HepG2 (cell line): ENCODE measurements at regions not wholly inside any gene's neighbourhood (a gene's known extent, or its start where the extent isn't known, plus 50 kb on each side); places are given as distances from the start of the nearest gene placed in this dataset.
A peak's percentile ranks its signal among the peaks of the same experiment; 100 is the strongest.

Experiments
- BCL6 ChIP-seq: IDR thresholded peaks from 2 replicates; pipeline ENCODE4 v1.6.1; 2016; ENCODE audit warnings: missing genetic modification reagents, missing compliant biosample characterization
- ERF ChIP-seq: IDR thresholded peaks from 2 replicates; pipeline ENCODE4 v1.6.1; 2018; ENCODE audit warnings: missing biosample characterization, missing genetic modification reagents
- HDAC6 ChIP-seq: fragments of 200-600 bp; sonication (generic); IDR thresholded peaks from 2 replicates; pipeline ENCODE4 v1.7.0; 2017; ENCODE audit warnings: mild to moderate bottlenecking, antibody characterized with exemption, low read length, low read depth
- MBNL3 ChIP-seq: fragments of 250-450 bp; sonication (Bioruptor Pico); conservative IDR thresholded peaks from 2 replicates; pipeline ENCODE4 v1.8.0; 2022; ENCODE audit warnings: mild to moderate bottlenecking, inconsistent platforms
- NFRKB ChIP-seq: fragments of 450-650 bp; IDR thresholded peaks from 2 replicates; pipeline ENCODE4 v1.6.1; 2017
- RARG ChIP-seq: sonication (generic); formaldehyde crosslinking; IDR thresholded peaks from 2 replicates; pipeline ENCODE4 v1.4.0; 2020; ENCODE audit warnings: low read depth, mild to moderate bottlenecking, missing genetic modification reagents
- RBM39 ChIP-seq: fragments of 200-400 bp; formaldehyde crosslinking; IDR thresholded peaks from one replicate; pipeline ENCODE4 v1.6.1; 2018; ENCODE audit warnings: antibody characterized with exemption, mild to moderate bottlenecking, low read depth, low read length; ENCODE audit not compliant: poor library complexity, severe bottlenecking
- SCMH1 ChIP-seq: sonication (generic); formaldehyde crosslinking; IDR thresholded peaks from 2 replicates; pipeline ENCODE4 v1.9.0; 2021; ENCODE audit warnings: missing genetic modification reagents, mild to moderate bottlenecking, borderline replicate concordance
- SKI ChIP-seq: fragments of 450-650 bp; IDR thresholded peaks from one replicate; pipeline ENCODE4 v1.6.1; 2018; ENCODE audit warnings: mild to moderate bottlenecking; ENCODE audit not compliant: partially characterized antibody
- SOX5 ChIP-seq: IDR thresholded peaks from 2 replicates; pipeline ENCODE4 v1.6.1; 2016; ENCODE audit warnings: borderline replicate concordance
- U2AF1 ChIP-seq: fragments of 200-400 bp; formaldehyde crosslinking; optimal IDR thresholded peaks from 2 replicates; pipeline ENCODE3; 2017; ENCODE audit warnings: mild to moderate bottlenecking, low read depth, low read length
- U2AF2 ChIP-seq: fragments of 200-400 bp; formaldehyde crosslinking; IDR thresholded peaks from 2 replicates; pipeline ENCODE4 v1.6.1; 2017; ENCODE audit warnings: low read depth, mild to moderate bottlenecking, low read length
- ZFP62 ChIP-seq: sonication (generic); formaldehyde crosslinking; IDR thresholded peaks from 2 replicates; pipeline ENCODE4 v1.4.0; 2020; ENCODE audit warnings: missing genetic modification reagents
- ZKSCAN5 ChIP-seq: sonication (generic); formaldehyde crosslinking; IDR thresholded peaks from 2 replicates; pipeline ENCODE4 v1.5.1; 2020; ENCODE audit warnings: mild to moderate bottlenecking, missing genetic modification reagents
- ZNF12 ChIP-seq: sonication (generic); formaldehyde crosslinking; IDR thresholded peaks from 2 replicates; pipeline ENCODE4 v1.5.0; 2020; ENCODE audit warnings: missing genetic modification reagents
- ZNF33A ChIP-seq: sonication (generic); formaldehyde crosslinking; IDR thresholded peaks from 2 replicates; pipeline ENCODE4 v1.5.1; 2020; ENCODE audit warnings: missing genetic modification reagents, mild to moderate bottlenecking, moderate library complexity, borderline replicate concordance
- ZNF558 ChIP-seq: sonication (generic); formaldehyde crosslinking; IDR thresholded peaks from 2 replicates; pipeline ENCODE4 v1.9.0; 2022; ENCODE audit warnings: mild to moderate bottlenecking, missing genetic modification reagents, borderline replicate concordance
- ZNF589 ChIP-seq: sonication (generic); formaldehyde crosslinking; conservative IDR thresholded peaks from 2 replicates; pipeline ENCODE4 v1.8.0; 2022; ENCODE audit warnings: mild to moderate bottlenecking, moderate library complexity, missing genetic modification reagents
- ZNF713 ChIP-seq: sonication (generic); formaldehyde crosslinking; IDR thresholded peaks from 2 replicates; pipeline ENCODE4 v1.4.0; 2020; ENCODE audit warnings: mild to moderate bottlenecking, missing genetic modification reagents
- ZSCAN12 ChIP-seq: sonication (generic); formaldehyde crosslinking; IDR thresholded peaks from 2 replicates; pipeline ENCODE4 v1.9.0; 2021; ENCODE audit warnings: mild to moderate bottlenecking, missing genetic modification reagents
- TF ChIP-seq, protein P1 (sequence below): sonication (generic); formaldehyde crosslinking; IDR thresholded peaks from 2 replicates; pipeline ENCODE4 v1.9.0; 2022; ENCODE audit warnings: missing genetic modification reagents, mild to moderate bottlenecking, borderline replicate concordance
- TF ChIP-seq, protein P2 (sequence below): sonication (generic); formaldehyde crosslinking; IDR thresholded peaks from 2 replicates; pipeline ENCODE4; 2020; ENCODE audit warnings: missing genetic modification reagents, mild to moderate bottlenecking, borderline replicate concordance
- TF ChIP-seq, protein P3 (sequence below): sonication (generic); formaldehyde crosslinking; IDR thresholded peaks from 2 replicates; pipeline ENCODE4 v1.5.0; 2020; ENCODE audit warnings: missing genetic modification reagents, mild to moderate bottlenecking, borderline replicate concordance

DNA sequence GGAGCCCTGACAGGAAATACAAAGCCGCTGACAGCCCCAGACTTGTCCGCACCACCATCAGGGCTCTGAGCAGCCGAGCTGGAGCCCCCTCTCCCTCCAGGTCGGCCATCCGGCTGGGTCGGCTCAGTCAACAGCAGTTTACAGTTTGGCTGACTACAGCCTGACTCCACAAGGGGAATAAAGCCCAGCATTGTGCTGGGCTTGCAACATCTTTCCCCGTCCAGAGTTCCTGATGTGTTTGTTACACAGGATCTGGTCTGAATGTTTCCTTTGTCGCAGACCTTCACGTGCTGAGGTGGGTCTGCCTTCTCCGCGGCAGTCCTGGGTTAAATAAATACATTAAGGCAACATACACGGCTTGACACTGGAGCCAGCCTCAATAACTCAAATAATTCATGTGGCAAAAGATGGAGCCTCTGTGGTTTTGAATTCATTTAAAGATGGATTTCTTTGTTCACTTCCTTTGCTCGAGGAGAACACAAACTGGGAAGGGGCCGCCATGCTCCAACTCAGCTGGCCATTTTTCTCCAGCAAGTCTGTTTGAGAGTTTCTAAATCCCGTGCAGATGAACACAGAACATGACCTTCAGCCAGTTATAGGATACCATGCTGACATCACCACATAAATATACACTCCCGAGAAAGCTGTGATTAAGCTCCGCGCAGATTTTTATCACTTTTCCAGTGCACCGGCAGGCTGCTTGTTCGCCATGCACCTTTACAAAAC is 192.1 kb downstream of the WDR11 start (continued):
- TF ChIP-seq ZNF33A (CRISPR knock-in tag) (no peak), ZFP62 (no peak), ZKSCAN5 (no peak), ZNF12 (CRISPR knock-in tag) (peak; percentile 68; the same call in 1 of the 2 replicates), HDAC6 (no peak), SCMH1 (CRISPR knock-in tag) (no peak), ZSCAN12 (CRISPR knock-in tag) (no peak), ZNF713 (CRISPR knock-in tag) (no peak), RARG (CRISPR knock-in tag) (no peak), SKI (peak; percentile 68), NFRKB (no peak), MBNL3 (no peak), U2AF1 (peak; percentile 36), ERF (CRISPR knock-in tag) (peak; percentile 47; the same call in 1 of the 2 replicates), ZNF589 (no peak), ZNF558 (CRISPR knock-in tag) (no peak), BCL6 (peak; percentile 67), U2AF2 (no peak), SOX5 (peak; percentile 96), RBM39 (no peak)
- TF ChIP-seq, protein P1, sequence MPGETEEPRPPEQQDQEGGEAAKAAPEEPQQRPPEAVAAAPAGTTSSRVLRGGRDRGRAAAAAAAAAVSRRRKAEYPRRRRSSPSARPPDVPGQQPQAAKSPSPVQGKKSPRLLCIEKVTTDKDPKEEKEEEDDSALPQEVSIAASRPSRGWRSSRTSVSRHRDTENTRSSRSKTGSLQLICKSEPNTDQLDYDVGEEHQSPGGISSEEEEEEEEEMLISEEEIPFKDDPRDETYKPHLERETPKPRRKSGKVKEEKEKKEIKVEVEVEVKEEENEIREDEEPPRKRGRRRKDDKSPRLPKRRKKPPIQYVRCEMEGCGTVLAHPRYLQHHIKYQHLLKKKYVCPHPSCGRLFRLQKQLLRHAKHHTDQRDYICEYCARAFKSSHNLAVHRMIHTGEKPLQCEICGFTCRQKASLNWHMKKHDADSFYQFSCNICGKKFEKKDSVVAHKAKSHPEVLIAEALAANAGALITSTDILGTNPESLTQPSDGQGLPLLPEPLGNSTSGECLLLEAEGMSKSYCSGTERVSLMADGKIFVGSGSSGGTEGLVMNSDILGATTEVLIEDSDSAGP (CRISPR knock-in tag): peak; percentile 37; the same call in 1 of the 2 replicates
- TF ChIP-seq, protein P2, sequence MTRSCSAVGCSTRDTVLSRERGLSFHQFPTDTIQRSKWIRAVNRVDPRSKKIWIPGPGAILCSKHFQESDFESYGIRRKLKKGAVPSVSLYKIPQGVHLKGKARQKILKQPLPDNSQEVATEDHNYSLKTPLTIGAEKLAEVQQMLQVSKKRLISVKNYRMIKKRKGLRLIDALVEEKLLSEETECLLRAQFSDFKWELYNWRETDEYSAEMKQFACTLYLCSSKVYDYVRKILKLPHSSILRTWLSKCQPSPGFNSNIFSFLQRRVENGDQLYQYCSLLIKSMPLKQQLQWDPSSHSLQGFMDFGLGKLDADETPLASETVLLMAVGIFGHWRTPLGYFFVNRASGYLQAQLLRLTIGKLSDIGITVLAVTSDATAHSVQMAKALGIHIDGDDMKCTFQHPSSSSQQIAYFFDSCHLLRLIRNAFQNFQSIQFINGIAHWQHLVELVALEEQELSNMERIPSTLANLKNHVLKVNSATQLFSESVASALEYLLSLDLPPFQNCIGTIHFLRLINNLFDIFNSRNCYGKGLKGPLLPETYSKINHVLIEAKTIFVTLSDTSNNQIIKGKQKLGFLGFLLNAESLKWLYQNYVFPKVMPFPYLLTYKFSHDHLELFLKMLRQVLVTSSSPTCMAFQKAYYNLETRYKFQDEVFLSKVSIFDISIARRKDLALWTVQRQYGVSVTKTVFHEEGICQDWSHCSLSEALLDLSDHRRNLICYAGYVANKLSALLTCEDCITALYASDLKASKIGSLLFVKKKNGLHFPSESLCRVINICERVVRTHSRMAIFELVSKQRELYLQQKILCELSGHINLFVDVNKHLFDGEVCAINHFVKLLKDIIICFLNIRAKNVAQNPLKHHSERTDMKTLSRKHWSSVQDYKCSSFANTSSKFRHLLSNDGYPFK (CRISPR knock-in tag): peak; percentile 24; the same call in 1 of the 2 replicates
- TF ChIP-seq, protein P3, sequence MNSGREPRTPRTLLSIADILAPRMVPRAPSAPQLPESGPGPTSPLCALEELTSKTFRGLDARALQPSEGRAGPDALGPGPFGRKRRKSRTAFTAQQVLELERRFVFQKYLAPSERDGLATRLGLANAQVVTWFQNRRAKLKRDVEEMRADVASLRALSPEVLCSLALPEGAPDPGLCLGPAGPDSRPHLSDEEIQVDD (CRISPR knock-in tag): no peak
